PC-3 (cell line): ENCODE measurements at regions not wholly inside any gene's neighbourhood (a gene's known extent, or its start where the extent isn't known, plus 50 kb on each side); places are given as distances from the start of the nearest gene placed in this dataset.

ENCODE experiments used
- ATAC-seq: fragments of 200-7000 bp; cut with Tn5 transposase; 2 replicates; pipeline ENCODE4 v1.9.1; 2020; ENCODE audit warnings: mild to moderate bottlenecking, moderate library complexity
- BruUV-seq: library from RNA; stranded (reverse); fragments of 400-500 nt; replicated peaks from 2 replicates; lab custom pipeline; 2021; lab: Mats Ljungman, UMichigan
- CTCF ChIA-PET: fragments of 300-600 bp; sonication (Branson Sonifier 250); formaldehyde crosslinking; loops from one replicate; lab custom pipeline; 2022; ENCODE audit warnings: antibody characterized with exemption; lab: Charles Lee
- POLR2A ChIA-PET: fragments of 300-600 bp; sonication (Branson Sonifier 250); formaldehyde crosslinking; loops from one replicate; lab custom pipeline; 2022; ENCODE audit warnings: antibody characterized with exemption; ENCODE audit not compliant: unreplicated experiment; lab: Charles Lee
- DNase-seq: peaks from one replicate; pipeline ENCODE4 v3.0.0-alpha.2; 2015
- H2AFZ ChIP-seq: fragments of 300-600 bp; sonication (generic); 2 replicates; pipeline ENCODE4 v1.6.0; 2016; ENCODE audit warnings: antibody characterized with exemption, low read length
- H3F3A ChIP-seq: fragments of 300-600 bp; sonication (generic); one replicate; pipeline ENCODE4 v1.6.0; 2017; ENCODE audit warnings: antibody characterized with exemption, low read length, control low read depth, mild to moderate bottlenecking; ENCODE audit not compliant: unreplicated experiment
- H3K27ac ChIP-seq: fragments of 300-600 bp; sonication (generic); 2 replicates; pipeline ENCODE4 v1.5.1; 2016; ENCODE audit warnings: mild to moderate bottlenecking, low read length
- H3K27me3 ChIP-seq: fragments of 300-600 bp; sonication (generic); 2 replicates; pipeline ENCODE4 v1.6.1; 2016; ENCODE audit warnings: low read length, mixed read lengths
- H3K36me3 ChIP-seq: fragments of 300-600 bp; sonication (generic); 2 replicates; pipeline ENCODE4 v1.6.1; 2016; ENCODE audit warnings: low read depth, mixed run types, low read length, mixed read lengths
- H3K4me1 ChIP-seq: fragments of 300-600 bp; sonication (generic); 2 replicates; pipeline ENCODE4 v1.5.1; 2016; ENCODE audit warnings: low read length; ENCODE audit not compliant: insufficient read depth
- H3K4me2 ChIP-seq: fragments of 300-600 bp; sonication (generic); 2 replicates; pipeline ENCODE4 v1.6.0; 2016; ENCODE audit warnings: low read length
- H3K4me3 ChIP-seq: fragments of 300-600 bp; sonication (generic); 2 replicates; pipeline ENCODE4 v1.5.1; 2016; ENCODE audit warnings: mild to moderate bottlenecking, low read length, mixed read lengths
- H3K79me2 ChIP-seq: fragments of 300-600 bp; sonication (generic); 2 replicates; pipeline ENCODE4 v1.6.1; 2017; ENCODE audit warnings: low read length, mixed read lengths
- H3K9ac ChIP-seq: fragments of 300-600 bp; sonication (generic); 2 replicates; pipeline ENCODE4 v1.6.0; 2016; ENCODE audit warnings: mild to moderate bottlenecking, low read length
- H3K9me2 ChIP-seq: fragments of 300-600 bp; sonication (generic); replicated peaks from 2 replicates; pipeline ENCODE4 v1.6.1; 2016; ENCODE audit warnings: mixed run types, low read length, mixed read lengths
- H3K9me3 ChIP-seq: fragments of 300-600 bp; sonication (generic); 2 replicates; pipeline ENCODE4 v1.6.1; 2016; ENCODE audit warnings: low read length, mixed read lengths
- H4K20me1 ChIP-seq: fragments of 300-600 bp; sonication (generic); 2 replicates; pipeline ENCODE4 v1.6.1; 2016; ENCODE audit warnings: low read length, mixed read lengths
- CTCF ChIP-seq: fragments of 300-600 bp; sonication (generic); conservative IDR thresholded peaks from 2 replicates; pipeline ENCODE4 v1.5.1; 2017; ENCODE audit warnings: antibody characterized with exemption, low read depth, mild to moderate bottlenecking, low read length
- EZH2 ChIP-seq: fragments of 300-600 bp; sonication (generic); IDR thresholded peaks from one replicate; pipeline ENCODE4 v1.6.1; 2017; ENCODE audit warnings: antibody characterized with exemption, mild to moderate bottlenecking, low read length; ENCODE audit not compliant: unreplicated experiment
- EZH2phosphoT487 ChIP-seq: fragments of 300-600 bp; sonication (generic); IDR thresholded peaks from 2 replicates; pipeline ENCODE4 v1.6.1; 2018; ENCODE audit warnings: mild to moderate bottlenecking, antibody characterized with exemption, low read length, borderline replicate concordance
- intact Hi-C: fragments of 100-400 bp; cut with micrococcal nuclease; formaldehyde crosslinking; loops from 2 replicates; pipeline ENCODE4 v1.9.0; 2023

DNA sequence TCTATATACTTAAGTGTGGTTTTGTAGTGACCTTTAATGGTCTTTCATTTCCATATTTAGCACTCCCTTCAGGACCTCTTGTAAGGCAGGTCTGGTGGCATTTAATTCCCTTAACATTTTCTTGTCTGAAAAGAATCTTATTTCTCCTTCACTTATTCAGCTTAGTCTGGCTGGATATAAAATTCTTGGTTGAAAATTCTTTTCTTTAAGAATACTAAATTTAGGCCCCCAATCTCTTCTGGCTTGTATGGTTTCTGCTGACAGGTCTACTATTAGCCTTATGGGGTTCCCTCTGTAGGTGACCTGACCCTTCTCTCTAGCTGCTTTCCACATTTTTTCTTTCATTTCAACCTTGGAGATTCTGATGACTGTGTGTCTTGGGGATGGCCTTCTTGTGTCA, 236.9 kb downstream of the THBS2 start:
- Histone ChIP-seq H3K4me2 (no peak overlapping the region), H3K9me3 (no peaks in the 10 kb centered on the region), H3K4me1 (no peaks in the 10 kb centered on the region), H3F3A (no peaks in the 10 kb centered on the region), H2AFZ (no peak overlapping the region), H3K27me3 (no peaks in the 10 kb centered on the region), H3K79me2 (no peaks in the 10 kb centered on the region), H3K36me3 (no peaks in the 10 kb centered on the region), H3K9me2 (no peaks in the 10 kb centered on the region), H3K9ac (no peak overlapping the region), H3K4me3 (no peak overlapping the region), H4K20me1 (no peaks in the 10 kb centered on the region), H3K27ac (no peak overlapping the region)
- no peak for DNase-seq
- intact Hi-C loops, result no loop called here
- ChIA-PET CTCF (no interaction called here), POLR2A (no interaction called here)
- BruUV-seq, result no TSS peak
- ATAC-seq, result no peak
- no peak for TF ChIP-seq EZH2
- TF ChIP-seq CTCF, result no peak
- no peak for TF ChIP-seq EZH2phosphoT487

- CTCF ChIA-PET, result no interaction called here
- H3K9me2 ChIP-seq, result no peaks in the 10 kb centered on the region
Measured at GRCh38 chr6:169014211-169015197, 239.1 kb downstream of the THBS2 start.

More at GRCh38 chr6:169014211-169015197, 239.1 kb downstream of the THBS2 start:
- no peaks in the 10 kb centered on the region for H3F3A ChIP-seq
- TF ChIP-seq EZH2phosphoT487 (no peak), EZH2 (no peak), CTCF (no peak)
- H3K4me3 ChIP-seq, result no peak overlapping the region
- H3K36me3 ChIP-seq, result no peaks in the 10 kb centered on the region
- no peak overlapping the region for H2AFZ ChIP-seq
- intact Hi-C loops, result no loop called here
- ATAC-seq (no peak), DNase-seq (no peak)
- no peaks in the 10 kb centered on the region for H3K79me2 ChIP-seq
- no peak overlapping the region for H3K4me2 ChIP-seq
- POLR2A ChIA-PET, result no interaction called here
- no peaks in the 10 kb centered on the region for H4K20me1 ChIP-seq
- no peaks in the 10 kb centered on the region for H3K4me1 ChIP-seq
- no peaks in the 10 kb centered on the region for H3K9me3 ChIP-seq
- no TSS peak for BruUV-seq
- no peak overlapping the region for H3K27ac ChIP-seq
- no peak overlapping the region for H3K9ac ChIP-seq
- H3K27me3 ChIP-seq, result no peaks in the 10 kb centered on the region
